ENCODE measurements at regions not wholly inside any gene's neighbourhood (a gene's known extent, or its start where the extent isn't known, plus 50 kb on each side); places are given as distances from the start of the nearest gene placed in this dataset.

DNA sequence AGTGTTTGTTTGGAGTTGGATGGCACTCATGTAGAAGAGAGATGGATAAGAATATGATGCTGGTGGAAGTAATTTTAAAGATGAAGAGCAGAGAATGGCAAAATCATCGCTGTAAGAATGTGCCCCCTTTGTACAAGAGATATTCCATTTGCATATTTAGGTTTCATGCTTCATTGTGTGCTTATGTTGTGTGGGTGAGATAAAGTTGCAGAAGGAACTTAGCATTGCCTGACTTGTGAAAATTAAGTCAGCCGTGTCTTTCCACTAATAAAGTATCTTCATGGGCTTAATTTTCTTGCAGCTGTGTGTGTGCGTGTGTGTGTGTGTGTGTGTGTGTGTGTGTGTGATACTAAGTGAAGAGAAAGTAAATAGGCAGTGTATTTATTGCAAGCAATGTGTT is 381.9 kb downstream of the OTUD1 start:
- POLR2A ChIA-PET, result no interaction called here
- CTCF ChIA-PET, result no interaction called here
- H3K27me3 ChIP-seq (ENCODE audit: control insufficient read depth, insufficient read depth, low read length), result no peaks in the 10 kb centered on the region

DNA sequence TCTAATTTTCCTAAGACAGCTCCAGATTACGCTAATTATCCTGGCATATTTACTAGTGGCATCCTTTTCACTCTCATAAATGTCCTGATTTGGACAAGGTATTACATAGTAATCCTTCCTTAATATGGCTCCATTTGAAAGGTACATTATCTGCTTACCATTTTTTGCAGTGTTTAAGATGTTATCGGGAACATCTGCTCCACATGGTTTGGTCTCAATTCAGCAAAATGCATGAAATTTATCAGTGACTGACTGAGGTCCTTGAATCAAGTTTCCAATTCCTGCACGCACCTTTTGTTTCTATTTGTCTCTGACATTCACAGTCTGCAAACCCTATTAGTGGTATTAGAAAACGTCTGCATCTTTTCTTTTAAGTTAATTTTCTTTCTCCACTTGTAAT is 384.1 kb upstream of the KIAA1217 start:
- Histone ChIP-seq H3K27ac (ENCODE audit: low read depth, low read length) (no peak overlapping the region), H3K9me3 (ENCODE audit: control insufficient read depth, insufficient read depth, low read length) (peaks cover 8% of the 10 kb centered on the region; the same call in 1 of the 2 replicates), H3K4me3 (ENCODE audit: low read depth, low read length) (no peak overlapping the region), H3K27me3 (ENCODE audit: control insufficient read depth, insufficient read depth, low read length) (no peaks in the 10 kb centered on the region)
- ChIA-PET POLR2A (no interaction called here), CTCF (no interaction called here)
- TF ChIP-seq, protein P1, sequence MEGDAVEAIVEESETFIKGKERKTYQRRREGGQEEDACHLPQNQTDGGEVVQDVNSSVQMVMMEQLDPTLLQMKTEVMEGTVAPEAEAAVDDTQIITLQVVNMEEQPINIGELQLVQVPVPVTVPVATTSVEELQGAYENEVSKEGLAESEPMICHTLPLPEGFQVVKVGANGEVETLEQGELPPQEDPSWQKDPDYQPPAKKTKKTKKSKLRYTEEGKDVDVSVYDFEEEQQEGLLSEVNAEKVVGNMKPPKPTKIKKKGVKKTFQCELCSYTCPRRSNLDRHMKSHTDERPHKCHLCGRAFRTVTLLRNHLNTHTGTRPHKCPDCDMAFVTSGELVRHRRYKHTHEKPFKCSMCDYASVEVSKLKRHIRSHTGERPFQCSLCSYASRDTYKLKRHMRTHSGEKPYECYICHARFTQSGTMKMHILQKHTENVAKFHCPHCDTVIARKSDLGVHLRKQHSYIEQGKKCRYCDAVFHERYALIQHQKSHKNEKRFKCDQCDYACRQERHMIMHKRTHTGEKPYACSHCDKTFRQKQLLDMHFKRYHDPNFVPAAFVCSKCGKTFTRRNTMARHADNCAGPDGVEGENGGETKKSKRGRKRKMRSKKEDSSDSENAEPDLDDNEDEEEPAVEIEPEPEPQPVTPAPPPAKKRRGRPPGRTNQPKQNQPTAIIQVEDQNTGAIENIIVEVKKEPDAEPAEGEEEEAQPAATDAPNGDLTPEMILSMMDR (IDR thresholded peaks at IDR 0.05; ENCODE audit: low read depth, low read length), result no peak
- no peak for DNase-seq (ENCODE audit: low read depth, low spot score)

More for the DNA sequence above, 381.9 kb downstream of the OTUD1 start:
- DNase-seq (ENCODE audit: low read depth, low spot score), result no peak
- no peak overlapping the region for H3K4me3 ChIP-seq (ENCODE audit: low read depth, low read length)
- peaks cover 8% of the 10 kb centered on the region; the same call in 1 of the 2 replicates for H3K9me3 ChIP-seq (ENCODE audit: control insufficient read depth, insufficient read depth, low read length)
- TF ChIP-seq, protein P1 (IDR thresholded peaks at IDR 0.05; ENCODE audit: low read depth, low read length), result no peak
- H3K27ac ChIP-seq (ENCODE audit: low read depth, low read length), result no peak overlapping the region

DNA sequence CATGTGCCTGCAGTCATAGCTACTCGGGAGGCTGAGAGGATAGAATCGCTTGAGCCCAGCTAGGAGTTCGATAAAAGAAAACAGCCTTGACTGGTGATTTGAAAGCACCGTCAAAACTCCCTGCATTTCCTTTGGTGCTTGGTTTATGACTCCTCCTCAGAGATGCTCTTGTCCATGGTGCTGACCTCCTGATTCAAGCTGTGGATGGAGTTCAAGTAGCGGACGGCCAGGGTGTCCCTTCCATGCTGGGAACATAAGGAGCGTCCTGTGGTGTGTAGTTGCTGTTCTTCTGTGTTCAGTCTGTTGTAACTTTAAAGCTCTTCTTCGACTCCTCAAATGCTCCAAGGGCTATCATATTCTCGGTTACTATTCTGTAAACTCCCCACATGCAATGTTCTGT is 382.5 kb upstream of the KIAA1217 start:
- DNase-seq (ENCODE audit: low read depth, low spot score), result no peak
- POLR2A ChIA-PET, result no interaction called here
- H3K27ac ChIP-seq (ENCODE audit: low read depth, low read length), result no peak overlapping the region
- peaks cover 8% of the 10 kb centered on the region; the same call in 1 of the 2 replicates for H3K9me3 ChIP-seq (ENCODE audit: control insufficient read depth, insufficient read depth, low read length)
- TF ChIP-seq, protein P1 (IDR thresholded peaks at IDR 0.05; ENCODE audit: low read depth, low read length), result no peak
- no peaks in the 10 kb centered on the region for H3K27me3 ChIP-seq (ENCODE audit: control insufficient read depth, insufficient read depth, low read length)
- no peak overlapping the region for H3K4me3 ChIP-seq (ENCODE audit: low read depth, low read length)
- CTCF ChIA-PET, result no interaction called here

DNA sequence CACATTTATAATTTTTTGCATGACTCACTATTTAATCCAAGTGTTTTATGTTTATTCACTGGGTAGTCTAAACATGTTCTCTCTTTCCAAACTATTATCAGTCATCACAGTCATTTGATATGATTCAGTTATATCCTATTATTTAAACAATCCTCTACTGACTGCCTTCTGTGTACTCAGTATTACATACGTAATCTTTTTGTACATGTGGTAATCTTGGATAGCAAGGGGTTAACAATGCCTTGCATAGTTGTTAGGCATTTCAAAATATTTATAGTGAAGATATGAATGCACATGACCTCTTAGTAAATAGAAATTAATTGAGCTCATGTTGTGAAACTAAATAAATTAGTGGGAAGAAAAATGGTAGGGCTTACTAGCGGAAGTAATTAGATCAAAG is 379.4 kb upstream of the KIAA1217 start:
- POLR2A ChIA-PET, result no interaction called here
- CTCF ChIA-PET, result no interaction called here

DNA sequence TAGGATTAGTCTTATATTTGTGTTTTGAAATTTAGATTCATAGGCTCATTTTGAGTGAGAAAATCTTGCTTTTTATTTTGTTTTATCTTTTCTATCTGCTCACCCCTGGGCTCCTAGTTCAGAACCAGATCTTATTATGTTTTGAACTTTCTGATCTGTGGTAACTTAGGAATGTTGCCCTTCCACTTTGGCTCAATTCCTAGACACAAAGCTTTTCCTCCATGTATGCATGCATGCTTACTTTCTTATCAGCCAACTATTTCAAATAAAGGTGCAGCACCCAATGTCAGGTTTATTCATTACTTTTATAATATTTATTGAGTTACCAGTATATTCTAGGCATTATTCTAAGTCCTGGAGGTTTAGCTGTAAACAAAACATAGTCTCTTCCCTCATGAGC is 374.8 kb upstream of the KIAA1217 start:
- no peak overlapping the region for H3K4me3 ChIP-seq (ENCODE audit: low read depth, low read length)
- CTCF ChIA-PET, result no interaction called here
- no peaks in the 10 kb centered on the region for H3K27me3 ChIP-seq (ENCODE audit: control insufficient read depth, insufficient read depth, low read length)
- no peak for DNase-seq (ENCODE audit: low read depth, low spot score)
- no peak overlapping the region for H3K27ac ChIP-seq (ENCODE audit: low read depth, low read length)
- H3K9me3 ChIP-seq (ENCODE audit: control insufficient read depth, insufficient read depth, low read length), result no peaks in the 10 kb centered on the region; the same call in 1 of the 2 replicates
- TF ChIP-seq, protein P1 (IDR thresholded peaks at IDR 0.05; ENCODE audit: low read depth, low read length), result no peak
- POLR2A ChIA-PET, result no interaction called here

More for the DNA sequence above, 379.4 kb upstream of the KIAA1217 start:
- Histone ChIP-seq H3K9me3 (ENCODE audit: control insufficient read depth, insufficient read depth, low read length) (no peaks in the 10 kb centered on the region; the same call in 1 of the 2 replicates), H3K27me3 (ENCODE audit: control insufficient read depth, insufficient read depth, low read length) (no peaks in the 10 kb centered on the region), H3K27ac (ENCODE audit: low read depth, low read length) (no peak overlapping the region), H3K4me3 (ENCODE audit: low read depth, low read length) (no peak overlapping the region)
- TF ChIP-seq, protein P1 (IDR thresholded peaks at IDR 0.05; ENCODE audit: low read depth, low read length), result no peak
- no peak for DNase-seq (ENCODE audit: low read depth, low spot score)
